ENCODE measurements at regions not wholly inside any gene's neighbourhood (a gene's known extent, or its start where the extent isn't known, plus 50 kb on each side); places are given as distances from the start of the nearest gene placed in this dataset.
A peak's percentile ranks its signal among the peaks of the same experiment; 100 is the strongest.

GRCh38 chr20:22339091-22339881 lies 245.1 kb downstream of the FOXA2 start:
- Histone ChIP-seq H3K27me3 (ENCODE audit: control insufficient read depth, insufficient read depth, low read length) (no peaks in the 10 kb centered on the region), H3K27ac (ENCODE audit: low read depth in 2 of 2, low read length in 2 of 2) (no peak overlapping the region), H3K4me1 (ENCODE audit: control insufficient read depth in 2 of 3, insufficient read depth in 2 of 3, low read depth in 1 of 3, low read length in 3 of 3) (no peaks in the 10 kb centered on the region), H3K4me3 (ENCODE audit: low read length in 3 of 3) (no peak overlapping the region), H3K36me3 (ENCODE audit: control insufficient read depth in 2 of 3, insufficient read depth in 3 of 3, low read length in 3 of 3) (no peaks in the 10 kb centered on the region), H3K9me3 (ENCODE audit: control insufficient read depth in 2 of 3, insufficient read depth in 1 of 3, low read length in 3 of 3) (no peaks in the 10 kb centered on the region), H3K9ac (ENCODE audit: low read length in 3 of 3) (peak overlapping the region in 1 of 3 donors; percentile 24)
- DNase-seq (peak in 3 of 5 donors; percentile 55 to 85 (median 80)), FAIRE-seq (peak; percentile 56)
- TF ChIP-seq CTCF (IDR thresholded peaks at IDR 0.05; ENCODE audit: borderline replicate concordance, extremely low read depth, insufficient read depth): peak; percentile 82
- intact Hi-C loops (cut with DNase I): loop anchor here (5.0 to 10.0 kb wide), 2 partner anchors 246 to 343 kb away; partner anchors contain the start of gene FOXA2

- Histone ChIP-seq H3K4me1 (ENCODE audit: control insufficient read depth in 2 of 3, insufficient read depth in 2 of 3, low read depth in 1 of 3, low read length in 3 of 3) (no peaks in the 10 kb centered on the region), H3K27me3 (ENCODE audit: control insufficient read depth, insufficient read depth, low read length) (no peaks in the 10 kb centered on the region), H3K36me3 (ENCODE audit: control insufficient read depth in 2 of 3, insufficient read depth in 3 of 3, low read length in 3 of 3) (no peaks in the 10 kb centered on the region), H3K9me3 (ENCODE audit: control insufficient read depth in 2 of 3, insufficient read depth in 1 of 3, low read length in 3 of 3) (no peaks in the 10 kb centered on the region), H3K4me3 (ENCODE audit: low read length in 3 of 3) (no peak overlapping the region), H3K27ac (ENCODE audit: low read depth in 2 of 2, low read length in 2 of 2) (no peak overlapping the region), H3K9ac (ENCODE audit: low read length in 3 of 3) (no peak overlapping the region)
- no peak for DNase-seq
- no peak for TF ChIP-seq CTCF (IDR thresholded peaks at IDR 0.05; ENCODE audit: borderline replicate concordance, extremely low read depth, insufficient read depth)
- intact Hi-C loops (cut with DNase I): loop anchor here (5.0 to 10.0 kb wide), 2 partner anchors 247 to 344 kb away; partner anchors contain the start of gene FOXA2
- no peak for FAIRE-seq
Measured at GRCh38 chr20:22338140-22338708, 246.1 kb downstream of the FOXA2 start.

GRCh38 chr20:22335210-22335609 lies 249.2 kb downstream of the FOXA2 start:
- Histone ChIP-seq H3K36me3 (ENCODE audit: control insufficient read depth in 2 of 3, insufficient read depth in 3 of 3, low read length in 3 of 3) (no peaks in the 10 kb centered on the region), H3K9me3 (ENCODE audit: control insufficient read depth in 2 of 3, insufficient read depth in 1 of 3, low read length in 3 of 3) (no peaks in the 10 kb centered on the region), H3K4me3 (ENCODE audit: low read length in 3 of 3) (no peak overlapping the region), H3K9ac (ENCODE audit: low read length in 3 of 3) (no peak overlapping the region), H3K4me1 (ENCODE audit: control insufficient read depth in 2 of 3, insufficient read depth in 2 of 3, low read depth in 1 of 3, low read length in 3 of 3) (no peaks in the 10 kb centered on the region), H3K27me3 (ENCODE audit: control insufficient read depth, insufficient read depth, low read length) (no peaks in the 10 kb centered on the region), H3K27ac (ENCODE audit: low read depth in 2 of 2, low read length in 2 of 2) (no peak overlapping the region)
- intact Hi-C loops (cut with DNase I): loop anchor here (5.0 to 10.0 kb wide), 2 partner anchors 250 to 347 kb away; partner anchors contain the start of gene FOXA2
- no peak for TF ChIP-seq CTCF (IDR thresholded peaks at IDR 0.05; ENCODE audit: borderline replicate concordance, extremely low read depth, insufficient read depth)
- FAIRE-seq (no peak), DNase-seq (no peak)
